OCI-M1 (cell line): ENCODE measurements at regions not wholly inside any gene's neighbourhood (a gene's known extent, or its start where the extent isn't known, plus 50 kb on each side); places are given as distances from the start of the nearest gene placed in this dataset.
A peak's percentile ranks its signal among the peaks of the same experiment; 100 is the strongest.

Source experiments
- DNase-seq: peaks from one replicate; lab custom pipeline; 2025; lab: John Stamatoyannopoulos, UW

DNA sequence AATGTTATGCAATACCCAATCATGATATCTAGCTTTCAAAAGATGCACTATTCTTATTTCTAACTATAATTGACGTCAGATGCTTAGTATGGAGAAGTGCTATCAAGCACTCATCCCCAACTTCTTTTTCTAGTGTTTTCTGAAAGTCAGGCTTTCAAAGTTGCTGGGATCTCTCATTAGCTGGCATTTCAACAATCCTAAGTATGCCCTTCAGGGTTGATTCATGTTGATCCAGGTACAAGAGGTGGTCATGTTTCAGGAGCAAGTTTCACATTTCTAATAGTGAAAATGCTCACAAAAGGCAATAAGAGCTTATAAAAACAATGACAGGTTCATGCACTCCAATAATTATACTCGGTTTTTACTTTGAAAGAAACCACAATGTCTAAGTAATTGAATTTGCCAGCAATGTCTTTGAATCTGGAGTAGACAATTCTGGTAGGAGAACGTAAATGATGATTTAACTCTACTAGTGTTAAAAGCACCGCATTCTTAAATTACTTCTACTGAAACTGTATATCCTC lies 193.7 kb upstream of the KHDRBS2 start:
- DNase-seq = no peak

DNA sequence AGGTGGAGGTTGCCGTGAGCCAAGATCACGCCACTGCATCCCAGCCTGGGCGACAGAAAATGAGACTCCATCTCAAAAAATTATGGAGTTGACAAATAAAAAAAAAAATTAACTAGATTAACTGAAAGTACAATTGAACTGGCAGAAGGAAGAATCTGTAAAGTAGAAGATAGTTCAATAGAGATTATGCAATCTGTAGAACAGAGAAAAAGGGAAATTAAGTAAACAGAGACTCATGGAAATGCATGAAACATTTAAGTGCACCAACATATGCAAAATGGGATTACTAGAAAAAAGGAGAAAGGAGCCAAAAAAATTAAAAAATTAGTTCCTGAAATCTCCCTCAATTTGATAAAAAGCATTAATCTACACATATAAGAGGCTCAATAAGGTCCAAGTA lies 188.8 kb upstream of the KHDRBS2 start:
- DNase-seq = no peak

GRCh38 chr6:62466607-62467006 lies 180.6 kb upstream of the KHDRBS2 start:
- peak; percentile 25 for DNase-seq

- DNase-seq = peak; percentile 90
These were observed 179.2 kb upstream of the KHDRBS2 start for GRCh38 chr6:62465206-62465605.

DNA sequence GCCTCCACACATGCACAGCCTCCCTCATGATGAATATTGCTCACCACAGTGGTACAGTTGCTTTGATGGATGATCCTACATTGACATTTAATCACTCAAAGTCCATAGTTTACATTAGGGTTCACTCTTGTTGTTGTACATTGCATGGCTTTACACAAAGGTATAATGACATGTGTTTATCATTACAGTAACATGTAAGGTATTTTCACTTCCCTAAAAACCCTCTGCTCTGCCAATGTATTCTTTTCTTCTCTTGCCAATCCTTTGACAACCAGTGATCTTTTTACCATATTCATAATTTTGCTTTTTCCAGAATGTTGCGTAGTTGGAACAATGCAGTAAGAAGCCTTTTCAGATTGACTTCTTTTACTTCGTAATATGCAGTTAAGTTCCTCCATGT lies 166.6 kb upstream of the KHDRBS2 start:
- no peak for DNase-seq

GRCh38 chr6:62446647-62447316 lies 160.8 kb upstream of the KHDRBS2 start:
- peak; percentile 28 for DNase-seq

DNA sequence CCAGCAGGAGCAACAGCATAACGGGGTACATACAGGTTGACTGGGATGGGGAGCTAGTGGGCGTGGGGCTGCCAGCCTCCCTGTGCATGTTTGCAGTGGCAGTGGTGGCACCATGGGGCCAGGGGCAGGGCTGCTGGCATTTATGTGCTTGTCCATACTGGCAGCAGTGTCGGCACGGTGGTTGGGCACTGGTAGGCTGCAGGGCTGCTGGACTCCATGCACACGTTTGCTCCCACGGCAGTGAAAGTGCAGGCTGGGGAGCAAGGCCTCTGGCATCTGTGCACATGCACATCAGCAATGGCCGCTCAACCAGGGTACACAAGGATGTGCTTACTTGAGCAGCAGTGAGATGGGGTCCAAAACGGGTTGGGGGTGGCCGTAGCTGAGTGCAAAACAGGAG lies 159.5 kb upstream of the KHDRBS2 start:
- DNase-seq = no peak

- DNase-seq = no peak
These were observed 155.2 kb upstream of the KHDRBS2 start for GRCh38 chr6:62441182-62441581.

GRCh38 chr6:62429781-62430180 lies 143.8 kb upstream of the KHDRBS2 start:
- no peak for DNase-seq

DNA sequence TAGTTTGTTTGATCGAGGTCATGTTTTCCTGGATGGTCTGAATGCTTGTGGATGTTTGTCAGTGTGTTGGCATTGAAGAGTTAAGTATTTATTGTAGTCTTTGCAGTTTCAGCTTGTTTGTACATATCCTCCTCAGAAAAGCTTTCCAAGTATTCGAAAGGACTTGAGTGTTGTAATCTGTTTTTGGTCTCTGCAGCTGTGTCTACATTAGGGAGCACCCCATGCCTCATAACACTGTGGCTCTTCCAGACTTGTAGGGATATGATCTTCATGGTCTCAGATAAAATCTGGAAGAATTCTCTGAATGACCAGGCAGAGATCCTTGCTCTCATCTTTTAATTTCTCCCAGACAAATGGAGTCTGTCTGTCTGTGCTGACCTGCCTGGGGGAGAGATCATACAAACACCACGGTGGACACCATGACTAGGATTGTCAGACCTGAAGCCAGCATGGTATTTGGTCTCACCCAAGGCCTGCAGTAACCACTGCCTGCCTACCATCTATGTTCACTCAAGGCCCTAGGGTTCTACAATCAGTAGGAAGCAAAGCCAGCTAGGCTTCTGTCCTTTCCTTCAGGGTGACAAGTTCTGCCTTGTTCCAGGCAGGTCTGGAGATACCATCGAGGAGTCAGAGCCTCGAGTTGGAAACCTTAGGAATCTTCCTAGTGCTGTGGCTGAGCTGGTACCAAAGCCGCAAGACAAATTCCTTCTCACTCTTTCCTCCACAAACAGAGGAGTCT lies 114.7 kb upstream of the KHDRBS2 start:
- DNase-seq = no peak

DNA sequence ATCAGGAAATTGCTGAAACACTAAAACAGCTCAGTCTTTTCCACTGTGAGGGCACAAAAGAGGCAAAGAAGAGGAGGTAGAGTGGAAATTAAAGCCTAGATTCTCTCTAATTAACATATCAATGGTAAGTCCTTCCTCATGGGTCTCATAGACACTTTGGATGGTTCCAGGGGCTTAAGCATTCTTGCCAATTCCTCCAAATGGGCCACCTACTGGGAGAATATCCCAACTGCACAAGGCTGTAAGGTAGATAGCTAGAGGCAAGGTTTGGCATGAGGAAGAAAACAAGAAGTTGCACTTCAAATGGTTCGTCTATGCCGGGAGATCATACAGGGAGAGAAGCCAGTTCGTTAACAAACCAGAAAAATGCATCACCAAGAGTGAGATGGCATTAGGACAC lies 107.6 kb upstream of the KHDRBS2 start:
- peak; percentile 65 for DNase-seq

DNA sequence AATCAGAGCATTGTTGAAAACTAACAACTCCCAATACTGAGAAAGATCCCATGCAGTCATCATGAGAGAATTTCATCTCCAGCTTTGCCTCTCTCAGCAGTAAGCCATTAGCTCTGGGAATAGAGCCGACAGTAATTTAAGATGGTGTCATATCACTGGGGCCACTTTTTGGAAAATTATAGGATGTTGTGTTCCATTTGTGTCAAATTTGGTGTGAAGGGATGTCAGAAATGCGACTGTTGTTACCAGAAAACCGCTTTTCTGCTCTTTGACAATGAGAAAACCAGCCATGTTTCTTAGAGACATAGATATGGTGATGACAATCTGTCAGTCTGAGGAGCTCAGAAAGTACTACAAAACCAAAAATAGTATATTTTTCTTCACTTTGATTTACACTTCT lies 106.3 kb upstream of the KHDRBS2 start:
- DNase-seq = no peak

DNA sequence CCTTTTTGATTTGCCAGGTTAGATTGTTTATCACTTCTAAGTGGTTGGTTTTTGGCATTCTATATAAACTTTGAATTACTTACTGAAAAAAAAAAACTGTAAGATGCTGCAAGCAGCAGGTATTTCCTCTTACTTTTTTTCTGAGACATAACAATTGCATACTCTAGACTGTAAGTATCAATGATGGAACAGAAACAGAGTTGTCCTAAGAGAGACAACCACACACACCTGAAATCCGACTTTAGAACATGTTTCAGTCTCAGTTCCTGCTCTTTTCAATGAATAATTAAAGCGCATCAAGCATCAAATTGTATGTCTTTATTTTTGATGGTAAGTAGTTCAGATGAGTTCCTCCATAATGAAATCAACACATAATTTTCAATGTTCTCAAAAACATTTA lies 105.3 kb upstream of the KHDRBS2 start:
- no peak for DNase-seq

- no peak for DNase-seq
These were observed 104.4 kb upstream of the KHDRBS2 start for GRCh38 chr6:62390401-62390800.

GRCh38 chr6:62371453-62372210 lies 85.6 kb upstream of the KHDRBS2 start:
- no peak for DNase-seq

DNA sequence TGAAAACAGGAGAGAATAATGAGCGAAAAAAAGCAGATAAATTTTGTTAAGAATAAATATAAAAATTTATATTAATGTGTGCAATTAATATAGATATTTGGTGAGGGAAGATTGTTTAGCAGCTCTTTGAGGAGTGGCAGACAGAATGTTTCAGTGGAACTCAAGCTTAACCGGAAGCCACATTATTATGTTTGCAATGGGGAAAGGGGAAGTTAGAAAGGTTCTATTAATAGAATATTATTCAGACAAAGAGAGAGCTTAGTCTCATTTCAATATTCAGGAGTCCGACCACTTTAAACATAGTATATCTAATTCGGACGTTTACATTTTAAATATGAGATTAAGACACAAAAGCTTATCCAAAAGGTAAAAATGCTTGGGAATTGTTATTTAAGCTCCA lies 81.6 kb upstream of the KHDRBS2 start:
- DNase-seq = peak; percentile 89

DNA sequence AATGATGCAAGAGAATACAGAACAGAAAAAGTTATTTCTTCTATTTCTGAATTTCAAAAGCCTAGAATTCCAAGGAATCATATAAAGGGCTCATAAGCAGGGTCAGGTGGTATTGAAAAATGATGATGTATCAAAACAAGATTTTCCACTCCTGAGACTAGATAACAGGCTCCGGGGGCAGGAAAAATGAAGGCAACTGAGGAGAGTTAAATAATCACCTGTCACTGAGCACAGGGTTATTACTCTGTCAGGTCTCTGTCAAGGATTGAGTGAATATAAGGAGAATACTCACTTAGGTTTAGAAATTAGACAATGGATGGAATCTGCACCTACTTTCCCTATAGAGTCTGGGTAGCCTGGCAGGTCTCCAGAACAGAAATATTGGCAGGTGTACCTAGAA lies 76.1 kb upstream of the KHDRBS2 start:
- DNase-seq = no peak

GRCh38 chr6:62357835-62358234 lies 71.8 kb upstream of the KHDRBS2 start:
- peak; percentile 75 for DNase-seq

GRCh38 chr6:62354261-62354660 lies 68.2 kb upstream of the KHDRBS2 start:
- peak; percentile 37 for DNase-seq

- DNase-seq = no peak
These were observed 60.1 kb upstream of the KHDRBS2 start for GRCh38 chr6:62345962-62346689.

DNA sequence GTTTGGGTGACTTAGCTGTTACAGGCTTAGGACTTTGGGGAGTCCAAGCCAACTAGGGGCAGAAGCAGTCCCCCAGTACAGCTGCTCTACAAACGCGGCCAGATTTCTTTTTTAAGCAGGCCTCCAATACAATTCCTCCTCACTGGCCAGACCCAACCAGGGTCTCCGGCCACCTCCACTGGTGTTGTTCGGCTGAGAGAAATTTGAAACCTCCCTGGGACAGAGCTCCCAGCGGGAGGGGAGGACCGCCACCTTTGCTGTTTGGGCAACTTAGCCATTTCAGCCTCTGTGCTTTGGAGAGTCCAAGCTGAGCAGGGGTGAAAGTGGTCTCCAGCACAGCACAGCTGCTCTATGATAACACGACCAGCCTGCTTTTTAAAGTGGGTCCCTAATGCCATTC lies 59.4 kb upstream of the KHDRBS2 start:
- no peak for DNase-seq

GRCh38 chr6:62344850-62345249 lies 58.8 kb upstream of the KHDRBS2 start:
- no peak for DNase-seq
